SH-SY5Y (cell line): ENCODE measurements at regions not wholly inside any gene's neighbourhood (a gene's known extent, or its start where the extent isn't known, plus 50 kb on each side); places are given as distances from the start of the nearest gene placed in this dataset.

Experiments
- GATA2 ChIP-seq: IDR thresholded peaks from 2 replicates; pipeline ENCODE4 v1.6.1; 2011; ENCODE audit warnings: mild to moderate bottlenecking, low read depth, low read length
- GATA3 ChIP-seq: IDR thresholded peaks from 2 replicates; pipeline ENCODE4 v1.6.1; 2011; ENCODE audit warnings: low read depth, mild to moderate bottlenecking, low read length, moderate library complexity

GRCh38 chr2:65528241-65528574 is 95.8 kb upstream of the SPRED2 start:
- TF ChIP-seq GATA2, result no peak
- no peak for TF ChIP-seq GATA3
